Activated naive CD4-positive, alpha-beta T cell treated with Interleukin-2 at 50 U/mL for 16 hours (primary cell): ENCODE measurements at regions not wholly inside any gene's neighbourhood (a gene's known extent, or its start where the extent isn't known, plus 50 kb on each side); places are given as distances from the start of the nearest gene placed in this dataset.

Experiments
- DNase-seq: peaks from one replicate; pipeline ENCODE4 v3.0.0-alpha.2; 2020

DNA sequence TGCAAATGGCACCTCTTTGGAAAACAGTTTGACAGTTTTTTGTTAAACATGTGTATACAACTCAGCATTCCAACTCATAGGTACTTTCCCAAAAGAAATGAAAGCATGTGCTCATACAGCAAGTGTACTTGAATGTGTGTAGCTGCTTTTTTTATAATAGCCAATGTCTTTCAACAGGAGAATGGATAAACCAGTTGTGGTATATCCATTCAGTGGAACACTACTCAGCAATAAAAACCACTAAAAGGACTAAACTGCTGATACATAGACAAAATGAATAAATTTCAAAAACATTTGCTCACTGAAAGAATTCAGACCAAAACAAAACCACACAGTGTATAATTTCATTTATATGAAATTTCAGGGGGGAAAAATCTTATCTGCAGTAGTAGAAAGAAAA lies 267.3 kb downstream of the NR2F1-AS1 start:
- no peak for DNase-seq

DNA sequence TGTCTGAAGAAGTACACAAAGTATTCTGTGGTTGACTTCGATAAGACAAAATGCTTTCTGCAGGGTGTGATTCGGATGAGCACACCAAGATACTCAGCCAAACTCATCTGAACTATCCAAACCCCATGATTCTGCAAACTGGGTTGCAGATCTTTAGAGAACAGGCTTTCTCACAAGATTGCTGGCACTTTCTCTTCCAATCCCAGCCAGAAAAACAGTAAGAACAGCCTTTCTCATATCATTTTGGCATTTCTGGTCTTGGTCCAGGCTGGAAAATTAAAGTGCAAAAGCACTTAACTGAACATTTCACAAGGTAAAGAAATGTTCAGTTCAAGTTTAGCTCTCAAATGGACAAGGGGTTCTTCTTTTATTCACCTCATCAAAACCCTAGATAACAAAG lies 269.1 kb downstream of the NR2F1-AS1 start:
- DNase-seq: no peak

DNA sequence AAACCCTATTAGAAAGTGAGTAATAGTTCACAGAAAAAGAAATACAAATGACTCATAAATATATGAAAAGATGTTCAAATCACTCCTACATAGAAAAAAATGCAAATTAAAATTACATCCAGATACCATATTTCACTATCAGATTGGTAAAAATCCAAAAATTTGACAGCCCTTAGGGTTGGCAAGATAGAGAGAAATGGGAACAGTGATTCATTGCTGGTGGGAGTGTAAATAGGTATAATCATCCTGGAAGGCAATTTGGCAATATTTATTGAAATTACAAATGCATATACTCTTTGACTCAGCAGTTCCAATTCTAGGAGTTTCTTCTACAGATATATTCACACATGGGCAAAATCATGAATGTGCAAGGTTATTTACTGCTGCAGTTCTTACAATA lies 273.5 kb downstream of the NR2F1-AS1 start:
- no peak for DNase-seq

DNA sequence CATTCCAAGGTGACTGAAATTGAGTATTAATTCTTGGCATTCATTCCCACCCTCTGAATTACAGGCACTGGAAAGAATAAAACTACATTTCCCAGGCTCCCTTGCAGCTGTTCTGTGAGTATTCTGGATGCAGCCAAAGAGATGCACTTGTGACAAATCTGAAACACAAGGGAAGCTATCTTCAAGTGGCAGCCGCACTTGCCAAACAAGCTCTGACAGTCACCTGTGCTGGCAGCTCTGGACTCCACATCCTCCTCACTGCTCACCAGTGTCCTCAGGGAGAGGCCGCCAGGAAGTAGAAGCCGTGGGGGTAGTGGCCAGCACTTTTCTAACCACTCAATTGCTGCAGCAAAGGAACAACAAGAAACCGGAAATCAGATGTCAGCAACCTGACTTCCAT lies 275.0 kb downstream of the NR2F1-AS1 start:
- DNase-seq: no peak

DNA sequence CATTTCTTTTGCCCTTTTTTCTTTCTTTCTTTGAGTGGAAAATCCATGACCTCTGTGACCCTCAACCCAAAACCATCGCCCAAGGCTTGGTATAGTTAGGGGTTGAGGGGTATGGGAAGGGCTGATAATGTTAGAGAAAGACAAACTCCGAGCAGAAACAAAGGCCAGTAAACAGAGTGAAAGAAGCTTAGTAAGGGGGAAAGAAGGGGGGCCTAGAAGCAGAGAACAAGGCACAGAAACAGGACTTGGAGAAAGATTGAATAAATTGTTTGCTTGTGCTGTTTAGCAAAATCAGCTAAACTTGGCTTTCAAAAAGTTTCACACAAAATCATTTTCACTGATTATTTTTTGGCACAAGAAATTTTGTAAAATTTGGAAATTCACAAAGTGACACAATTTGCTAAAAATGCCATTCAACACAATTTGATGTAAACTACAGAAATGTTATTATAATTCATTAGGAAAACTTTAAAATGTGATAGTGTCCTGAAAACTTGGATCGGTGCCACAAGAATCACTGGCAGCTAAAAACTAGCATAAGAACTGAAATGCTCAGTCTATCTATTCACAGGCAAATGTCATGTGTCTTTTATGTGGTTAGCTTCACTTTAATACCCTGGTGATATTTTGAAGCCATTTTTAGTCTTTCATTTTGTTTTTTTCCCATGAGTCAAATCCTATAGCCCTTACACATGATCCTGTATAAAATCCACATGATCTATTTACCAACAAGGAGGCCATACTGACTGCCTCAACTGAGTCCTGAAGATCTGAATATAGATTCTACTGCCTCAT lies 276.4 kb downstream of the NR2F1-AS1 start:
- no peak for DNase-seq

DNA sequence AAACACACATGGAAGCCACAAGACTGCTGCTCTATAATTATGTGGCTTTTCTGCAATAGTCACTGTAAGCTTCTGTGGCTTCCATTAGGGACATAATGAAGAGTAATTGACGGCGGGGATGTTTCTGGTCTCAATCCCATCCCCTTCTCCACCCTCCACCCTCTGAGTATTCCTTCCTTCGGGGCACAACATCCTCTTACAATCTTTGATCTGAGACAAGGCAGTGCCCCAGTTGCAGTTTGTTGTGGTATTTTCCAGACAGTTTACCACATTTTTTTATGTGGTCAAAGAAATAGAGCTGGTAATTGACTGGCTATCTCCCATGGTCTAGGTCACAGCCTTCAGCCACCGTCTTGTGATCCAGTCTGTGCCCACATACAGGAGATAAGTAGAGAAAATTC lies 277.7 kb downstream of the NR2F1-AS1 start:
- DNase-seq: no peak

DNA sequence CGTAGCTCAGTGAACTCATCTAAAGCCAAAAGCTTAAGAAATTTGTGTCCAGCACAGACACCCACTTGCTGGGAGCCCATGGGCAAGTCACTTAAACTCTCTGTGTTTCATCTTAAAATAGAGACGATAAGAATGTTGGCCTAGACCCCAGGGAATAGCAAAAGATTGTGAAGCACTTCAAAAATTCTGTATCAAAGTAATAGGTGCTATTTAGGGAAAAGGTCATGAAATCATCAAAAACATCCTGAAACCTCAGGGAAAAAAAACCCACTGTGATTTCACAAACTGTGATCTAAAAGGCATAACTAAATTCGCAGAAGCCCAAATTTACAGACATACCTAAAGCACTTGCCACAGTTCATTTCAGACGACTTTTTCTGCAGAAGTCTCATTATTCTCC lies 278.3 kb downstream of the NR2F1-AS1 start:
- DNase-seq: no peak

DNA sequence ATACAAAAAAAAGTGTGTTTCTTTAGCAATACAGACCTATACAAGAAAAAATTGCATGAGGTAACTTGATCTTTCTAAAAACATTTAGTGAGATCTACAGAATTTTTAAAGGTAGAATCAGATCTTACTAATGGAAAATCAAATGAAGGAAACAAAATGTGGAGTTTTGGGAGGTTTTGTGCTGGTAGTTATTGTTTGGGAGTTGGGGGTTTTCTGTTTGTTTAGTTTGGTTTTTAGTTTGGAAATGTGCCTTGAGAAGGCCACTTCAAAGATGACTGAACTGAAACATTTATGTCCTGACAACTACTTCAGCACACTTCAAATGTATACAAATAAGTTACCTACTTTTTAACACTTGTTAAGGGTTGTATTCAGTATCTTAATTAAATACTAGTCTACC lies 280.1 kb downstream of the NR2F1-AS1 start:
- no peak for DNase-seq

DNA sequence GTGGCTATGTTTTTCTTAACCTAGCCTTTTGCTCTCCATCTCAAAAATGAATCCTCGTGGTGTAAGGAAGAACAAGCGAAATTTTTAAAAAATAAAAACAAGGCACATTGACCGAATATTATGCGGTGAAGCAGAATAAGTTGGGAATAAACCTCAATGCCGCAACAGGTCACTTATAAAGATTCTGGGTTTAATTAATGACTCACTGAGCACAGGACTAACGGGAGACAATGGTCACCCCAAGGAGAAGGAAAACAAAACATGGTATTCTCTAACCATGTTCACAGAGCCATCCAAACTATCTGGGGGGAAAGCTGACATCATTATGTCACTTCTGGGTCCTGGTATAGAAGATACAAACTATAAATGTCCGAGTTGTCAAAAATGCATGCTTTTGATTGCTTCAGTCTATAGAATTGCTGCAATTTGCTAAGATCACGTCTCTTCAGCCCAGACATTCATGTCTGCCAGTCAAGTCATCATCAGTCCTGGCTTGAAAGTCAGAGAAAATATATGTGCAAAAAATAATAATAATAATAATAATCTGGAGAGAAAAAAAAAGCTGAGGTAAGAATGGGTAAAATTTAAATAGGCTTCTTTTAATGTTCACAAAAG lies 280.6 kb downstream of the NR2F1-AS1 start:
- DNase-seq: no peak

DNA sequence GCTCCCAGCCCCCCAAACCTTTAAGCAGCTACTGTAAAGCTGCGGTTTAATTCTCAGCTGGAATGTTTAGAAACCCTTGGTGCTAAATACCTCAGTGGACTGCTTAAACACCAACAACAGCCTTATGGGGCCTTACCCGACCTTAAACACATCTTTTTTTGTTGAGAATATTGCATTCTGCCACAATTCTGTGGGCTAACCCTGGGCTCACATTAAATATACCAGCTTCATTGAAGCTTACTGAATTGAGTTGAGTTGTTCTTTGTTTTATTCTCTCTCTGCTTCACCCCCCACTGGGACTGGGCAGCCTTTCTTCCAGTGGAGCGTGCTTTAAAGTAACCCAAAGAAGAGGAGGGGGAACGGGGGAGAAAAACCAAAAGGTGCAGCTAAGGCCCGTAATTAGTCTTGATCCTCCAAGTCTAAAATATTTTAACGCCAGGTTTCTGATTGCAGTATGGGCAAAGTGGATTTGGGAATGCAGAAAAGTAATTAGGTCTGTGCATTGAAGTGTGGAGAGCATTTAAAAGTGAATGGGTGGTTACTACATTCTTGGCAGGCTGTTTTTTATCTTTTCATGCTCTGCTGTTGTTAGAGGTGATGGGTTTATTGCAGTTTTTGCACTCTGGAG lies 281.2 kb downstream of the NR2F1-AS1 start:
- DNase-seq: no peak

DNA sequence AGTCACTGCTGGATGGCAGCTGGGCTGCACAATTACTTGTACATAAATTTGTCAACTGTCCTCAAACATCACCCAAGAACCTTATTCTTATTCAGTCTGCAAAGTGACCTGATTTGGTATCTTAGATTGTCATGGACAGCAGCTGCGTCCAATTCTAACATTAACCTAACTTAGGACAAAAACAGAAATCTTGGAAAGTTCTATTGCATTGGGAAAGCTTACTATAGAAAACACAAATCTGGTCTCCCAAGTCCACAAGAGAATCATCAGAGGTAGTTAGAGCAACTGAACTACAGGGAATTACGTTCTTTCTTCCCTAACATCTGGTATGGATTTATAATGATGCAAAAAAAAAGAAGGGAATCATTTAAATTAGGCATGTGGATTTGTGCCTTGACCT lies 283.9 kb downstream of the NR2F1-AS1 start:
- no peak for DNase-seq

DNA sequence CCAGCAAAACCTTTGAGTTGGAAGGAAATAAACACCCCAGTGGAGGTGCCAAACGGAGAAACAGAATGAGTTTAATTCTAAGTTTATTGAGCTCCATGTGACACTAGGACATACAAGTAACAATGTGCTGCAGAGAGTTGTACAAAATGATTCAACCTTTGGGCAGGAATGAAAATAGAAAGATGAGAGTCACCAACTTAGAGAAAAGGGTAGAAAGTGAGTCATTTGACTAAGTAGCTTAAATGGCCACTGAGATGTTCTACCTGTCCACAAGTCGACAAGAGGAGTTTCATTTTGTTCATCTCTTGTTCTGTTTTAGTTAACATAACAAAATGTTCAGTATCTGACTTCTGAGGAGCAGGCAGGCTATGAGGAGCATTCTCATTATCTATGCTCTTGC lies 284.7 kb downstream of the NR2F1-AS1 start:
- DNase-seq: no peak

DNA sequence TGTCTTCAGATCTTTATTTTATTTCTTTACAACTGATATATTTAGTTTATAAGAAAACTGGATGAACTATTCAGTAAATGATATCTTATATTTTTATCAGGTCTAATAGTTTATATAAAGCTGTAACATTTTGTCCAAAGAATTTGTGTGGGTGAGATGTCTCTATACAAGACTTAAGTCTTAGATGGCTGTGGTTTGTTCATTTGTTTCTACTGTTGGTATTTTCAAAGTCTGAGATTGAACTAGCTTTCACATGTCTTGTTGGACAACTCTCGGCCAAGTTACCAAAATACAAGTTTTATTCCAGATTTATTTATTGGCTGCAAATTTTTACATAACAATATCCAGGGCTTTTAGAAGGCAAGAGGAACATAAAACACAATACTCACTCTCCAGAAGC lies 286.0 kb downstream of the NR2F1-AS1 start:
- no peak for DNase-seq

DNA sequence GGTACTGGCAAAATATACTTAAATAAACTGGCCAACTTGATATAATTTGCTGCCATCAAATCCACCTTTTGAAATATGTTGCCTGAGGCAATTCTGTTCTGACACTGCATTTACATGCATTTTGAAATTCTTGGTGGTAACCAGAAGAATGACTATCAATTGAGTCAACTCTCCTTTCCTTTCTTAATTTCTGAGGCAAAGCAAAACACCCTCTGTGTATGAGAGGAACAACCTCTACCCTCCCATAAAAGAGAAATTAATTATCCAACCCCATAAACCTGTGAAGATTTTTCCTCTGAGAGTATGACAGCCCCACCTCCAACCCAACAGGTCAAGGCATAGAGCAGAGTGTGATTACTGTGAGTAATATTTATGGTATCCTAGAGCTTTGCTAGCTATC lies 286.8 kb downstream of the NR2F1-AS1 start:
- DNase-seq: no peak

DNA sequence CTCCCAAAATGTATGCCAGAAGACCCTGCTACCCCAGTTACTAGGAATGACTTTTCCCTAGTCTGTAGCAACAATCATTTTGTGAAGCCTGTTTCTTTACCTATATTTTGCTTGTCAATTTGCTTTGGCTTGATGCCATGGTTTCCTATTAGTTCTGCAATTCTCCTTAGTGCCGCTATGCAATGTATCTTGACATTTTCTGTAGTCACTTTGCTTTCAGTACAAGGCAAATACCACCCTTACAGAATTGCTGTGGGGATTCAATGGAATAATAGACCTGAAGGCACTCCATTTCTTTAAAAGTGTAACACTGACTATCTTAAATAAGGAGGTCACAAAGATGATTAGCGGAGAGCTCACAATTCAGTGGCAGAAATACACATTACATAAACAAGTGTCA lies 291.1 kb downstream of the NR2F1-AS1 start:
- no peak for DNase-seq

DNA sequence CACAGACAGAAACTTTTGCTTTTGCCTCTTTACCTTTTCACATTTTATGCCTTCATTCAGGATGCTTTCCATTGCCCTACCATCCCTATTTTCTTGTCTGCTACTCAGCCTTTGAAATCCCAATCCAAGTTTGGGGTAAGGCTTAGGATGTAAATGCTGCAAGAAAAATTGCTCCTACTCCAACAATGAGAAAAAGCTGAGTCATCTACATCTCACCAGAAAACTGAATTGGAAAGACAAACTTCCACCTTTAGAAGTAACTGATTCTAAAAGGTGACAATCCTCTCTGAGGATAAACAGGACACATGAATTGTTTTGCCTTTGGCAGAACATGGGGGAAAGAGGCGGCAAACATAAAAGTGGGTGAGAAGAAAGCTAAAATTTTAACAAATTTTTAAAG lies 295.6 kb downstream of the NR2F1-AS1 start:
- no peak for DNase-seq

DNA sequence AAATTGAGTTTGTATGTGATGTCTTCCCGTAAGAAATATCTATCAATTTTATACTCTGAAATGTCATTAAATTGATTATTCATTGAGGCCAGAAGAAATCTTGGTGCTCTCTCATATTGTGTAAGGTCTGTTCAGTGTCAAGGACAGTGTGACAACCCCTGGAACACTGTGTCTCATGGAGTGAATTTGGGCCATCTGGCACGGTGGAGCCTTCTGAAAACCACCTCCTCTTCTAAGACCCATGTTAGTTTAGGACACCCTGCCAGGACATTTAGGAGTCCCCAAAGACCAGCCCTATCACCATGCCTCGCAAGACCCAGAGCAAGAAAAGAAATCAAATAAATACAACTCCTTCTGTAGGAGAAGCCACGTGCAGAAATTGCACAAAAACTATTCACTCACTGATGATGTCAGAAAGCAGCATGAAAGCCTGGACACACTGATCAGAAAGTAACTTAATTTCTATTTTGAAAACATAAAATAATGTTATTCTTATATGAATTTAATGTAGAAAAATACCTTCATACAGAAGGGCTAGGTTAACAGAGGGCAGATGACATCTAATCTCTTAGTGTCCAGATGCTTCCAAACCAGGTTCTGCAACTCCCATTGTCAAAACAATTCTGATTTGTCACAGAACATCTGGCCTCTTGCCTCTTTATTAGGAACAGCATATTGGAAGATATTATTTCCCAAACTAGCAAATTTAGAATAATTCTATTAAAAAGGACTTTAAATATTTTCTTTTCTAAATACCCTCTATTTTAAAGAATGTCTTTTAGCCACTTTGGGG lies 298.8 kb downstream of the NR2F1-AS1 start:
- DNase-seq: no peak

DNA sequence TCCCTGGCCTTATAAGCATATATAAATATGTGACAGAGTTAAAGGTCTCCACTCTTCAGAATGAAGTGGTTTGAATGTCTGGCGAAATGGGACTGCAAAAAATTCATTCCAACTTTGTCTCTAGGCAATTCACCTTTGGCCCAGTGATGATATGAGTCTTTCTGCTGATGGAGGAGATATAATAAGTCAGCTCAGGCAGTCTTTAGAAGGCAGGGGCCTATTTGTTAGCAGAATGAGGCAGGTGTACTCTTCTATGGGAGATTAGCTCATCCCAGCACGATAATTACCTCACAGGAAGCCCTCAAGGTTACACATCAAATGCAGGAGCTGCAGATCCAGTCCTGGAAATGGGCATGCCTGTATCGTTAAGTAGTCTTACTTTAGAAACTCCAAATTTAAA lies 300.5 kb downstream of the NR2F1-AS1 start:
- DNase-seq: no peak

DNA sequence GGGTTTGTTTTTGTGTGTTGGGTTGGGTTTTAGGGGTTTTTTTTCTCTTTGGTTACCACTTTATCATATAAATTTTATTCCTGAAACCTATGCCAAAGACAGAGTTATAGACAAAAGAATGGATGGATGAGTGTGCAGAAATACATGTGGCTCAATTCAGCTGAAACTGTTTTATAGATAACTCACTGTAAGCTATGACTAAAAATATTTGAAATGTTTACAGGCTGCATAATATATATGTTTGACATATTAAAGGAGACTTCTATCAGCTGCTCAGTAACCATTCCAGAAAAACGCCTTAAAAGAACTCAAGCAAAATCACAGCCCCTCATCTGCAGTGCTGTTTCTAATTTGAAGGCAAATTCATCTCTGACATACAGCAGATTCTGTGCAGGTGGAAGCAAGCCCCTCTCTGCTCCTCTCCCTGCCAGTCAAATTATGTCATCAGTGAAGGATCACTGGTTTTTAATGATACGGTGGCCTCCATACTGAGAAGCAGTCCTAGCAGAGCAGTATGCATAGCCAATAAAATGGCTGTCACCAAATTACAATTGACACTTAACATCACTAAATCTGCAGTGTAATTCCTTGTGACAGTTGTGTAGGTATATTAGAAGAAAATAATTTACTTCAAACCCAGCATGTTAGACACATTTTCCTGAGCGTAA lies 301.6 kb downstream of the NR2F1-AS1 start:
- DNase-seq: no peak

DNA sequence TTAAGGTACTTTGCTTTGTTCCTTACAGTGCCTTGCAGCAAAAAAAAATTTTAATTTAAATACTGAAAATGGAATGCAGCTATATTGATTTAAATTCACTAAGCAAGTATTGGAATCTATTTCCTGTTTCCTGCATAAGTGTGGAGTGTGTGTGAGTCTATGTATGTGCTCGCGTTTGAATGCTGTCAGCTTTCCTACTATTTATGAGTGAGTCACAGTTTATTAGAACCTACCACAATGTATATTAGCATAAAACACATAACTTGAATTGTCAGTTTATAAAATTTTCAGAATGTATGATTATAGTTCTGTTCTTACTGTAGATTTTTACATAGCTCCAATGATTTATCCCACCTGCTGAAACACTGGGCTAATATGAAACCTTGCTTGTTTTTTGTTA lies 302.1 kb downstream of the NR2F1-AS1 start:
- DNase-seq: no peak

DNA sequence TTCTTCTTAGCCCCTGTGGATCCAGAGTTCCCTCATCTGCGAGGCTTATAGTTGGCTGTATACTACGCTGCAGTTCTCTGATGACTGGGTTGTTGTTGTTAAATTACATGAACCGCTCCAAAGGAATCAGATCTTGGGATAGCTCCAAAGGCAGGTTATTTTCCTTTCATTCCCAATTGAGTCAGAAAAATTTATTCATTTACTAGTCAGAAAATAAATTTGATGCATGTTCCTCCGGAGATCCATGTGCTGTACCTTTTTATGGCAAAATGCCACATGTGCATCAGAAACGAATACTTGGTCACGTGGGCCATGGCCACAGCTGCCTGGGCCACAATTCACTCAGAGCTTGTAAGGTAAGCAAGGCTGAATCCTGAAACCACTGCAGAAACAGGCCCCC lies 304.0 kb downstream of the NR2F1-AS1 start:
- no peak for DNase-seq

DNA sequence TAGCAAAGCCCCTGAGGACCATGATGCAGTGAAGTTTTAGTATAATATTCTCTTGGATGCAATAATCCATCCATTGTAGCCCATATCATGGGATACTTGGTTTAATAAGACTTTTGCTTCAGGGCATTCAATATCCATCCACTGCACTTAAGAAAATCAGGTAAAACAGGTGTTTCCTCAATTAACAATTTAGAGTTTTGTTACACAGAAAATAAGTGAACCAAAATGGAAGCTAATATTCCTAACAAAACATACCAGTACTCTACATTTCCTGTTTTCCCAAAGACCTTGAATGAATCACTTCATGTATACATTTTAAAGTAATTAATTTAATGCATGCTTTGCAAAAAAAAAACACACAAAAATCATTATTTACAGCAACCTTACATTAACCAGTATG lies 305.6 kb downstream of the NR2F1-AS1 start:
- no peak for DNase-seq

DNA sequence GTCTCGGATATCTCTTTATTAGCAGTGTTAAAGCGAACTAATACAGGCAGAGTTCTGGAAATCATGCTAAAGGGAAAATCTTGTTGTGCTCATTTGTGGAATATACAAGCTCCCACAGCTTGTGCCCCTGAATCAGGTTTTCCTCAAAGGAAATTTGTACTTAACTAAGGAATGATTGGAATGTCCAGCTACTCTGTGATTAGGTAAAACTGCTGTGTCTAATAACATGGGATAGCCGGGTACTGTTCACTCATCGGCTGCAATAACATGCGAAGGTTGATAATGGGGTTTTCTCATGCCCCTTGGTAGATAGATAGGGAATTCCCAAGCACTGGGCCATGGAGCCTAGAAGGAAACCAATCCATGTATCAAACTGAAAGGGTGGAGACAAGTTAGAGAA lies 306.7 kb downstream of the NR2F1-AS1 start:
- DNase-seq: no peak
